ENCODE measurements at regions not wholly inside any gene's neighbourhood (a gene's known extent, or its start where the extent isn't known, plus 50 kb on each side); places are given as distances from the start of the nearest gene placed in this dataset.
A peak's percentile ranks its signal among the peaks of the same experiment; 100 is the strongest.

DNA sequence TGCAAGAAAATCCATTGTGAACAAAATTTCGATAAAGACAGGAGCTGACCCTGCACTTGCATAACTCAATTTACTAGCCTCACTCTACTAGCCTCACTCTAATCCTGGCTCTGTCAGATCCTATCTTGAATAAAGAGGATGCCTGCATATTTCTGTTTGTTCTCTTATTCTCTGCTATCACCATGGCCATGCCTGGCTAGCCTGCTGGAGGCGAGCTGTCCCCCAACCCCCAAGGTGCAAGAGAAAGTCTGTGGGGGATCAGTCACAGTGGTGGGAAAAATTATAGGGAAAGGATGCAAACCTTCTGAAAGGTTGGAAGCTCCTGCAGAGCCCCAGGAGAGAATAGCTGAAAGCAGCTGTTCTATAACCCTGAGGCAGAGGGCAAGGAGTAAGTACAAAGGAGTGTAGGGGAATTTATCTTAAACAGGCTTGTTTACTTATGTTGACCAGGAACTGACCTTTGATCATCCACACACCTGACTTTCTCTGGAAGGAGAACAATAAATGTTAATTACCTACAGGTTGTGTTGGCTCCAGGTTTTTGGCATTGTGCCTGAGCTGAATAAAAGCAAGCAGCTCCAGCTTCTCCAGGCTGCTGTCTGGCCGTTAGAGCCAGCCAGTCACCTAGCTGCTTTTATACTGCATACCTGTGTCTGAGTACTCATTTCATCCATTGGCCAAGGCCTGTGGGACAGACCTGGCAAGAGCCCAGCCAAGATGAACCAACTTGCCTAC lies 137.7 kb upstream of the RASGRP1 start:
- TF ChIP-seq GATA2 (IDR thresholded peaks at IDR 0.05; ENCODE audit: low read depth, low read length) (peak; percentile 94), GATA3 (IDR thresholded peaks at IDR 0.05; ENCODE audit: low read depth, low read length) (peak; percentile 87)

All from SH-SY5Y (cell line).